GM11168 (cell line): ENCODE measurements at regions not wholly inside any gene's neighbourhood (a gene's known extent, or its start where the extent isn't known, plus 50 kb on each side); places are given as distances from the start of the nearest gene placed in this dataset.
"Not testable (repeated sequence)": the region's sequence is repeated elsewhere in the genome, so short reads cannot be mapped to it uniquely, and the experiment has no call there.

Experiments used
- in situ Hi-C: fragments of 300-500 bp; cut with MboI; formaldehyde crosslinking; loops from one replicate; pipeline ENCODE4 v1.12.0; 2022; ENCODE audit warnings: low sequenced_read_pairs; ENCODE audit not compliant: unreplicated experiment

DNA sequence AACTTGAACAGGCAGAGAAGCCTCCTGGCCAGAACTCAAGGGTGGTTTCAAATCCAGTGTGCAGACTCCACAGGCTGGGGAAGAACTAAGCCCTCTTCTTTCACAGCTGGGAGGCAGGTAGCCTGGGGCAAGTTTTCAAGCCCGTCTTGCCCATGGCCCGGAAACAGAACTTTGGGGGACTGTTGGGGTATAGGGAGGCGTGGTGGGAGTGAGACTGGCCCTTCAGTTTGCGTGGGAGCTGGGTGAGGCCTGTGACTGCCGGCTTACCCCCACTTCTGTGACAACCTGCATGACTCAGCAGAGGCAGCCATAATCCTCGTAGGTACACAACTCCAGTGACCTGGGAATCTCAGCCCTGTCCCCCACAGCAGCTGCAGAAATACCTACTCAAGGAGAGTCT, 1125.7 kb downstream of the HACE1 start:
- in situ Hi-C loops: no loop called here

DNA sequence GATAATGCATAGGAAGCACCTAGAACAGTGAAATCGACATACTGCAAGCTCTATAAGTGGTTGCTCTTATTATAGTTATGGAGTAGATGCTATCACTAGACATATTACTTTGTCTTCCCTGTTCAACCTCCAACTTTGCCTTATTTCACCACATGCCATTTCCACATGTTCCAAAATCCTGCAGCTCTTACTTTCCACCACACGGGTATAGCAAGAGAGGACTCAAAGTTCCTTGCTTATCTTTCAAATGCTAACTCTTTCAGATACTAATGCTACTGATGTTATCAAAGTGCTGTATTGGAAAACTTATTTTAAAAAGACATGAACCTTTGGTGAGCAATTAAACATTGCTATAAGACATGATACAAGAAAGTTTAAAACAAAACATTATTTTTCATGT, 1130.1 kb downstream of the HACE1 start:
- in situ Hi-C loops: no loop called here

GRCh38 chr6:103723438-103724322, 1136.0 kb downstream of the HACE1 start:
- in situ Hi-C loops: no loop called here

DNA sequence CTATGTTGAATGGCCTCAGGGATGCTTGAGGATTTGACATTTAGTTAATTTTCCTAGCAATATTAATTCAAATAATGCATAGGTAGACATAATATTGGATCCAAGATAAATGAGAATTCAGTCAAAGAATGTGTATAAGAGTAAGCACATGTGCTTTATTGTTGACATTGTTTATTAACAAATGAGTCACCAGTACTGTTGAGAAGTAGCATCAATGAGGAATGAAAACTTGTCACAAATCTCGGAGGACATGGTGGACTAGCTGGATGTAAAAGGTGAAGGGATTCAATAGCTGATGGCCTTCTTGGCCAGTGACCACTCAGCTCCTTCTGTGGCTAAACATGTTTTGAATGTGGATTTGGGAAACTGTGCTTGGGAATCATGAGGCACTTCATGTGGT, 1137.0 kb downstream of the HACE1 start:
- in situ Hi-C loops: no loop called here

DNA sequence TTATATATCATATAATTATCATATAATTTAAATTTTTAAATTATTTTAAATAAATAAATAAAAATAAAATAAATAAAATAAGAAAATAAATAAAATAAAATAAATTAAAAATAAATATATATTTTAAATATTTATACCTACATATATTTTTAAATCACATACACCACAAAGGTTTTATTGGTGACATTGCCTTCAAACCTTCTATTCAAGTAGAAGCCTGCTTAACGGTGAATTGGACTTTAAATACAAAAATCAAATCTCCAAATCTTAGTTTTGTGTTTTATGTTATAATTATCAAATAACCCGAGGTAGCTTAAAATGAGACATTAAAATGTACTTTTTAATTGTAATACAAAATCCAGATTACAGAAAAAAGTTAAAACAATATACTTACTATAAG, 1137.8 kb downstream of the HACE1 start:
- in situ Hi-C loops: no loop called here

- in situ Hi-C loops: no loop called here
Measured at GRCh38 chr6:103720393-103720792, 1139.3 kb downstream of the HACE1 start.

- in situ Hi-C loops: no loop called here
Measured at GRCh38 chr6:103719545-103719944, 1140.2 kb downstream of the HACE1 start.

- in situ Hi-C loops: no loop called here
Measured at GRCh38 chr6:103715269-103715668, 1144.5 kb downstream of the HACE1 start.

DNA sequence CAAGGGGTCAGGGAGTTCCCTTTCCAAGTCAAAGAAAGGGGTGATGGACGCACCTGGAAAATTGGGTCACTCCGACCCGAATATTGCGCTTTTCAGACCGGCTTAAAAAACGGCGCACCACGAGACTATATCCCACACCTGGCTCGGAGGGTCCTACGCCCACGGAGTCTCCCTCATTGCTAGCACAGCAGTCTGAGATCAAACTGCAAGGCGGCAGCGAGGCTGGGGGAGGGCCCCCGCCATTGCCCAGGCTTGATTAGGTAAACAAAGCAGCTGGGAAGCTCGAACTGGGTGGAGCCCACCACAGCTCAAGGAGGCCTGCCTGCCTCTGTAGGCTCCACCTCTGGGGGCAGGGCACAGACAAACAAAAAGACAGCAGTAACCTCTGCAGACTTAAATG, 1150.5 kb downstream of the HACE1 start:
- in situ Hi-C loops: not testable (repeated sequence)

- in situ Hi-C loops: no loop called here
Measured at GRCh38 chr6:103707596-103708325, 1152.0 kb downstream of the HACE1 start.

DNA sequence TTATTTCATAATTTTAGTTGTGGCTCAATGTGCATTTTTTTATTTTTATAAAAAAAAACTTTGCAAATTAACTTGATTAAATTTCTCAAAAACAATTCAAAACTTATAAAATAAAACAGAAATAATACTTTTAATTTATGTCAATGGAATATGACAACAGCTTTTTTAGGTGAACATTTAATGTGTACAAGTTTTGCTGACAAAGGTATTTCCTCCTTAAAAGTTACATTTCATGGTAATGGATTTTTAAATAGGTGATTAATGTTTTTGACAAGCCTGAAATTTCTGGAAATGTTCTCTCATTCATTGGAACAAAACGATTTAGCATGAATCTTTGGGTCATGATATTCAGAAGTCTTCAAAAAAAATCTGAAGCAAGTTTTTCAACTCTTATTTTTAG, 1160.0 kb downstream of the HACE1 start:
- in situ Hi-C loops: no loop called here

DNA sequence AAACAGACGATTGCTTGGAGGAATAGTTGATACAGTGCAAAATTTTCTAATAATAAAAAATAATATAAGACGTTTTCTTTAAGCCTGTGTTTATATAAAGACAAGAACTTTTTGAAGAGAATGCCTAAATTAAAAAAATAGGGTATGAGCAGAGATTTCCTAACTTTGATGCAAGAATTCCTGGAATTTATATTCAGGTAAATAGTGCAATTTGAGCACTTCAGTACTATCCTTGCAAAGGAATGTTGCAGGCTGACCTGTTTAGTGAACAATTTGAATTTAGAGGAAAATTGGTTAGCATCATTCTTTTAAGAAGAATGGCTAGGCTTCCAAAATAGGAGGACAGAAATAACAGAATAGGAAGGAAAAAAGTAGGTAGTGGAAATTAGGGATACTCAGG, 1172.3 kb downstream of the HACE1 start:
- in situ Hi-C loops: no loop called here

DNA sequence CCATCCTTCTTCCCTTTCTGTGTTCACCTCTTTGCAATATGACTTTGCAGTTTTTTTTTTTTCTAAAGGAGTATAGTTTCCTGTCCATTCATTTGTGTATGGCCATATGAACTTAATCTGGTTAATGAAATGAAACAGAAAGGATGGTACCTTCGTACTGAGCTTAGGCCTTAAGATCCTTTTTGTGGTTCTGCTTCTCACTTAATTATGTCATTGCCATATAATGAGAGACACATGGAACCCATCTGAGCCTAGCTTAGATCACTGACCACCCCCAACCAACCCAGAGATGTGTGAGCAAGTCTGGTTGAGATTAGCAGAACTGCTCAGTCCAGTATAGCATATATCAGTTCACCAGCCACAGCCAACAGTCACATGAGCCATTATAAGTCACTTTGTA, 1179.6 kb downstream of the HACE1 start:
- in situ Hi-C loops: no loop called here

GRCh38 chr6:103677290-103677689, 1182.4 kb downstream of the HACE1 start:
- in situ Hi-C loops: no loop called here

DNA sequence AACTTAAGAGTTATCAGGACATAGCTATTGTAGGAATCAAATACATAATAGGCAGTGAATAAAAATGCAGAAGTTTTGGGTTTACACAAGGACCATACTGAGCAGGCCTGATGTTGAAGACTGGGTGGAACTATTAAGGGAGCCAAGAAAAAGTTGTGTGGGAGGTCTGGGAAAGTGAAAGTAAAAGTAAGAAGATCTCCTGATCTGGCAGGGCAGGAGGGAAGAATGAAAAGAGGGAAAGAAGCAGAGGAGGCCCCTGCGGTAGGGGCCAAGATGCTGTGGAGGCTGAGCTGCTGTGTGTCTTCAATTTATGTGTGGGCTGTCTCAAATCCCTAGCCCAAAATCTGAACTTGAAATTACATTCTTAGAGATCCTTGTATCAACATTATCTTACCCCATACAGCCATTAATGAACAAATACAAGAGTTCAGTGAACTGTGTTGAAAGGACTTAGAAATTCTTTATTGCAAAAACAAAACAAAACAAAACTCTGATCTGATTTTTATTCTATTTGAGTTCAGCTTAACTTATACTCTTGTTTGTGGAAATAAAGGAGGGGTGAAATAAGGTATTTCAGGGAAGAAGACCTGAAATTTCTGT, 1183.8 kb downstream of the HACE1 start:
- in situ Hi-C loops: no loop called here

DNA sequence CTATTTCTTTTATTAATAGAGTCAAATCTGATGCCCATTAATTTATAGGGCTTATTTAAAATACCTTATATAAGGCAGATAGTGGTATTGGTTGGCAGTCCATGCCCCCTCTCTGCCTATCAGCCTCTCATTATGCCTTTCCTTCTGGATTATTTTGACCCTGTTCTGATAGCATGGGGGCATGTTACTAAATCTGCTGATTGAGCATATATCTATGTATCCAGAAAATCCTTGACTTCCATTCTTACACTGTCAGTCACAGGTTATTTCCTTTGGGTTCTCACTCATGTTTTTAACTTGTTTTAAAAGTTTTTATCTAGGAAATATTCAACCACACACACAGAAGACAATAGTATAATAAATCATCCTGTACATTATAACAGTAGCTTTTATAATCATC, 1184.9 kb downstream of the HACE1 start:
- in situ Hi-C loops: no loop called here

GRCh38 chr6:103672169-103672568, 1187.5 kb downstream of the HACE1 start:
- in situ Hi-C loops: no loop called here

- in situ Hi-C loops: no loop called here
Measured at GRCh38 chr6:103629613-103630012, 1230.1 kb downstream of the HACE1 start.

DNA sequence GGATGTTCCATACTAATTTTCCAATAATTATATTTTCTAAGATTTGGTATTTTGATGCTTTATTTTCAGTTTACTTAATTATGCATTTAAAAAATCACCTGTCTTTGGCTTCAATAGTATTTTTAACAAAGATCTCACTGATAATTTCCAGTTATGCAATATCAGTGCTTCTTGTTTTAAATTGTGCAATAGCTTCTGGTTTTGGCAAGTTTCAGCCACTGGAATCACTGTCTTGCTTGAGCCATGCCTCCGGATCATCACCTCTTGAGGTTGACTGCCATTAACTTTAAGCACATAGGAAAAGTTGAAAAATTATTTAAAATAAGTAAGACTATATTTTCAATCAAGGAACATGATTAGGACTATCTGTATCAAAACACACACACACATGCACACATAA, 1242.1 kb downstream of the HACE1 start:
- in situ Hi-C loops: no loop called here

DNA sequence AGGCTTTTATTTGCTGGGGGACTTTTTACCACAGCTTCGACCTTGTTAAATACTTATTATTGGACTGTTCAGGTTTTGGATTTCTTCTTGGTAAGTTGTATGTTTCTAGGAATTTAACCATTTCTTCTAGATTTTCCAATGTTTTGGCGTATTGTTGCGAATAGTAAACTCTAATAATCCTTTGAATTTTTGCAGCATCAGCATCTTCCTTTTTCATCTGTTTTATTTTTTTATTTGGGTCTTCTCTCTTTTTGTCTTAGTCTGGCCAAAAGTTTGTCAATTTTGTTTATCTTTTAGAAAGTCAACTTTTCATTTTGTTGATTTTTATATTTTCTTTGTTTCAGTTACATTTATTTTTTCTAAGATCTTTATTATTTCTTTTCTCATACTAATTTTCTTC, 1272.0 kb downstream of the HACE1 start:
- in situ Hi-C loops: no loop called here

GRCh38 chr6:103578115-103578514, 1281.6 kb downstream of the HACE1 start:
- in situ Hi-C loops: no loop called here
